GM19395 (cell line): ENCODE measurements at regions not wholly inside any gene's neighbourhood (a gene's known extent, or its start where the extent isn't known, plus 50 kb on each side); places are given as distances from the start of the nearest gene placed in this dataset.
"Not testable (repeated sequence)": the region's sequence is repeated elsewhere in the genome, so short reads cannot be mapped to it uniquely, and the experiment has no call there.

ENCODE experiments used
- ATAC-seq: cut with Tn5 transposase; IDR thresholded peaks from one replicate; pipeline ENCODE4 v1.9.1; 2021; ENCODE audit warnings: mild to moderate bottlenecking, moderate library complexity; ENCODE audit not compliant: unreplicated experiment

- not testable (repeated sequence) for ATAC-seq
Observed at GRCh38 chr9:65454666-65455065, 169.7 kb upstream of the FOXD4L5 start.

GRCh38 chr9:65454034-65454433, 169.0 kb upstream of the FOXD4L5 start:
- ATAC-seq = not testable (repeated sequence)

DNA sequence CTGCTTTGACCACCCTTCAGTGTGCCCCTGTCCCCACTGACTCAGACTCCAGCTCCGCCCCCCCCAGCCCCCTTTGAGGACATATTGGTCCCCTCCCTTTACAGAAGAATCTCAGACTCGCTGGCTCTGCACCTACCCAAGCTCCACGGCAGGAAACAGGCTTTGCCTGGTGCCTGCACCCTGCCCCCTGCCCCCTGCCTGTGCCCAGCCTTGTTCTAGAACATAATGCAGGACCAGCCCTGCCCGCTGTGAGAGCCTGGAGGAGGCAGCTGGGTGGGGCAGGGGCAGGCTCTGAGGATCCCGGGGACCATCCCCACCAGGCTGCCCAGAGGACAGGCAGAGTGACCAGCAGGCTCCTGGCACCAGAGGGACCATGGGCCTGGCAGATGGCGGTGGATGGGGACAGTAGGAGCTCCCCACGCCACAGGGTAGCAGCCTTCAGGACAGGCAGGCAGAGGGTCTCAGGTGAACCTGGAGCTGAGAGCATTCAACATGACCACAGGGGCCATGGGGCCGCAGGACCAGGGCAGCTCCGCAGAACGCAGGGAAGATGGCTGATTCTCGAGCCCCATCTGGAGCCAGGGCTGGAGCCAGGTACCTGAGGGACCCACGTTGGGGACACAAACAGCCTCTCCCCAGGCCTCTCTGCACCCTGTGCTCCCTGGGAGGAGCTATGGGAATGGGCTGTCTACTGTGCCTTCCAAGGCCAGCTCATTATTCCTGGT, 165.0 kb upstream of the FOXD4L5 start:
- ATAC-seq = not testable (repeated sequence)

DNA sequence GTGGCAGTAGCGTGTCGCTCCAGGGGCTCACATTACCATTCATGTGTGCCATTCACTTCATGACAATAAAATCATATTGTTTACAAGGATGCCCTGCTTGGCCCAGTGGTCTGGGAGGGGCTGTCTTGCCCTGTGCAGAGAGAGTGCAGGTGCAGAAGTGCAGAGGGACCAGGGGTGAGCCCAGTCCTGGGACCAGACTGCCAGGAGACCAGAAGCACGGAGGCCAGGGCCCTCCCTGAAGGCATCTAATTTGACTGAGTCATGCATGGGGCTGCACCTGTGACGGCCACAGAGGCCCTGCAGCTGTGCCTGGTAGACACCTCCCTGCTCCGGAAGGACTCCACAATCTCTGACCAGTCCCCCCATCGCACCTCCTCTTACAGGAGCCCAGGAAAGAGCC, 164.4 kb upstream of the FOXD4L5 start:
- no peak for ATAC-seq

DNA sequence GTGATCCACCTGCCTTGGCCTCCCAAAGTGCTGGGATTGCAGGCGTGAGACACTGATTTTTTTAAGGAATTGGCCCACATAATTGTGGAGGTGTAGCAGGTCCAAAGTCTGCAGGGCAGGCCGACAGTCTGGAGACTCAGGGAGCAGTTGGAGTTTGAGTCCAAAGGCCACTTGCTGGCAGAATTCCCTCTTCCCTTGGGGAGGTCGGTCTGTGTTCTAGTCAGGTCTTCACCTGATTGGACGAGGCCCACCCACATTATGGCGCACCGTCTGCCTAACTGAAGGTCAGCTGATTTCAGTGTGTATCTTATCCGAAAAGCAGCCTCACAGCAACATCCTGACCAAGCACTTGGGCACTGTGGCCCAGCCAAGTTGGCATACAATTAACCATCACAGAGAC, 162.1 kb upstream of the FOXD4L5 start:
- ATAC-seq = not testable (repeated sequence)

DNA sequence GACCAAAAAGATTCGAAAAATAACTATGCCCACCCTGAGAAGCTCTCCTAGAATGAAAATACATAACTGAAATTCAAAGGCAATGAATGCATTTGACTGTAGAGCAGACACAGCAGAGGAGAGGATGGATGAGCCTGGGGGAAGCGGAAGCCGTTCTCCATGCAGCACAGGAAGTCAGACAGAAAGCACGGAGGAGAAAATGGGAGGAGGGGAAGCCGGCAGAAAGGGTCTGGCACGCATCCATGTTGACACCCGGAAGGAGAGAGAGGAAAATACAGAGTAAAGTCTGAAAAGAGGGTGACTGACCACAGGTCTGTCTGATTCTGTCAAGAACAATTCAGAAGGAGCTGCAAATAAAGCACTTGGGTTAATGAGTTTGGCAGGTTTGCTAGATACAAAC, 161.0 kb upstream of the FOXD4L5 start:
- ATAC-seq = not testable (repeated sequence)

DNA sequence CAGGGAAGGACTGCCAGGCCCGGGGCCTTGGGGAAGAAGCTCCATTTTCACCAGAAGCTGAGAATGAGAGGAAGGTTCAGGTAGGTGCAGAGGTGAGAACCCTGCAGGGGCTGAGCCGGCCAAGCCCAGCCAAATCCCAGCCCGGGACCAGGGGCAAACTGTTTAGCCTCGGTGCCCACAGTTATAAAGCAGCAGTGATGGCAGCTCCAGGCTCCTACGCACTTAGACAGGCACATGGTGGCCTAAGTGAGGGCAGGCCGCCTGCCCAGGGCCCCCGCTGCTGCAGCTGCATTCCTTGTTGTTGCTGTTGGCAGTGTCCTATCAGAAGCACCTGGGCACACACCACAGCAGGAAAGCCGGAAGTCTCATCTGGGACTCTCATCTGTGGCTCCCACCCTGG, 159.9 kb upstream of the FOXD4L5 start:
- ATAC-seq = no peak

- ATAC-seq = not testable (repeated sequence)
Observed at GRCh38 chr9:65442116-65442515, 157.1 kb upstream of the FOXD4L5 start.

- not testable (repeated sequence) for ATAC-seq
Observed at GRCh38 chr9:65441324-65441920, 156.4 kb upstream of the FOXD4L5 start.

DNA sequence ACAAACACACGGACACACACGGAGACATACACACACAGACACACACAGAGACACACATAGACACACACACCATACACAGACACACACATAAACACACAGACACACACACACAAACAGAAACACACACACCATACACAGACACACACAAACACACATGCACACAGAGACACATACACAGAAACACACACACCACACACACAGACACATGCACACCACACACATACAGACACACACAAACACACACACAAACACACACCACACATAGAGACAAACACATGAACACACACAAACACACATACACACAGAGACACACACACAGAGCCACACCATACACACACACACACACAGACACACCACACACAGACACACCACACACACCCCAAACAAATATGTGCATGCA, 152.7 kb upstream of the FOXD4L5 start:
- no peak for ATAC-seq

DNA sequence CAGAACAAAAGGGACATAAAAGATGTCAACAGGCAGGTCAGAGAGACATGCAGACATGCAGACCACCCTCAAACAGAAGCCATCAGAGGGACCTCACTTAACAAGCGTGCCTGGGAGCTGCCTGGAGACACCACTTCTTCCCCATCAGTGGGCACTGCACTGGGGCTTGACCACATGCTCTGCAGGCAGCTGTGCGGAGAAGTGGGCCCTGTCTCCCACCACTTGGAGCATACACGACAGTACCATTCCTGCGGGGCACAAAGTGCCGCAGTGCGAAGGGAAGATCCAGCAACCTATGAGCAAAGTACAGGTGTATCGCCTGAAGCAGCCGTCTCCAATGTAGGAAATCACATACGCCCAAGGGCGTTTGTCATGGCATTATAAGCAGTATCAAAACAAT, 150.5 kb upstream of the FOXD4L5 start:
- ATAC-seq = no peak

GRCh38 chr9:65432722-65433323, 147.8 kb upstream of the FOXD4L5 start:
- ATAC-seq = no peak

DNA sequence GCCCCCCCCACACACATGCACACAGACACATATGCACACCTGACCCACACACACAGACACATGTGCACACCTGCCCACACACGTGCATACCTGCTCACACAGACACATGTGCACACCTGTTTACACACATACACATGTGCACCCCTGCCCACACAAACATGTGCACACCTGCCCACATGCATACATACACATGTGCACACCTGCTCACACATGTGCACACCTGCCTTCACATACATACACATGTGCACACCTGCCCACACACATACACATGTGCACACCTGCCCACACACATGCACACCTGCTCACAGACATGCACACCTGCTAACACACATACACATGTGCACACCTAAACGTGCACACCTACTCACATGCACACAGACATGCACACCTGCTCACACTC, 147.0 kb upstream of the FOXD4L5 start:
- ATAC-seq = no peak

DNA sequence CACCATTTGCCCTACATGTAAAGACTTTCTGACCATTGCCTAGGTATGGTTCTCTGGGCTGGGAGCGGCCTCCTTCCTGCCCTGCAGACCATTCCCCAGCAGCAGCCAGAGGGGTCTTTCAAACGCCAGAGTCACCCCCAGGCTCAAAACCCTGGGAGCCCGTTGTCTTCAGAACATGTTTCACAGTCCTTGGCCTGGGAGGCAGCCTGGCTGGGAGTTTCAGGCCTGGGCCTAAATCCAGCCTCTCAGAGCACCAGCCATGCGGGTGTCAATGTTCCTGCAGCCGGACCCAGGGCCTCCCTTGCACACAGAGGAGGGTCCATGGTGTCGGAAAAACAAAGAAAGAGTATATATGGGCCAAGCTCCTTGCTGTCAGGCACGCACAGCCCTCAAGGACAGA, 145.2 kb upstream of the FOXD4L5 start:
- no peak for ATAC-seq

- not testable (repeated sequence) for ATAC-seq
Observed at GRCh38 chr9:65427361-65427760, 142.4 kb upstream of the FOXD4L5 start.

GRCh38 chr9:65426813-65427212, 141.8 kb upstream of the FOXD4L5 start:
- not testable (repeated sequence) for ATAC-seq

DNA sequence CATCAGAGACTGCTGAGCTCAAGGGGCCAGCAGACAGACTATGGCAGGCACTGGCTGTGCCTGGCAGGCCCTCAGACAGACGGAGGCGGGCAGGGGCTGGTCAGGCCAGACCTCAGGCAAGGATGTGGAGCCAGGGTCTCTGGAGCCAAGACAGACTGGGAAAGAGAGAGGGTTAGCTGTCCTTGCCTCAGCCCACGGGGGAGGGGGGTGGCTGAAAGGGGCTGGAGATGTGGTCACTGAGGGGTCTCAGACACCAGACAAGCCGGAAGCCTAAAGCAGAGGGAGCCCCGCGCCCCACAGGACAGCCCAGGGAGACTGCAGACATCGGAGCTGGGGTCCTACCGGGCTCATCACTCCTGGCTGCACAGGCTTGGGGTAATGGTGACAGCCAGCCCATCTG, 141.2 kb upstream of the FOXD4L5 start:
- no peak for ATAC-seq

DNA sequence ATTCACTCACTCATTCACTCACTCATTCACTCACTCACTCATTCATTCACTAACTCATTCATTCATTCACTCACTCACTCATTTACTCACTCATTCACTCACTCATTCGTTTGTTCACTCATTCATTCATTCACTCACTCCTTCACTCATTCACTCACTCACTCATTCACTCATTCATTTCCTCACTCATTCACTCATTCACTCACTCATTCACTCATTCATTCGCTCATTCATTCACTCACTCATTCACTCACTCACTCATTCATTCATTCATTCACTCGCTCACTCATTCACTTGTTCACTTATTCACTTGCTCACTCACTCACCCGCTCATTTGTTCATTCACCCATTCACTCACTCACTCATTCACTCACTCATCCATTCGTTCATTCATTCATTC, 140.2 kb upstream of the FOXD4L5 start:
- not testable (repeated sequence) for ATAC-seq

DNA sequence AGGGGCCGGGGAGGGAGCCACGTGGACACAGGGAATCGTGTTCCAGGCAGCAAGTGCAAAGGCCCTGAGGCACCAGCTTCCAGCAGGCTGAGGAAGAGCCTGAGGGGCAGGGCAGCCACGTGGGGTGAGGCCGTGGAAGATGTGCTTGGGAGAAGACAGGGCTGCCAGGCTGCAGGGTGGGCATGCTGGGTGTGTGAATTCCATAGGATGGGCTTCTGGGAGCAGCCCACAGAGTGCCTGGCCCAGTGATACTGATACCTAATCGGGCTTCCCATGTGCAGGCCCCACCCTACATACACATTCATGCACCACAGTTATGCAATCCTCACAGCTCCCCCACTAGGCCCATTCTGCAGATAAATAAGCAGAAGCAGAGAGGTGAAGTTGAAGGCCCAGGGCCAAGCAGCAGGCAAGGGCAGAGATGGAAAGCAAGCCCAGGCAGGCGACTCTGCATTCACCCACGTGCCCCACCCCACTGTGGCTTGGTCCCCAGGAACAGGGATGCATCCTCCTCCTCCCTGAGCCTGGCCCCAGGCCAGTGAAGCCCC, 139.5 kb upstream of the FOXD4L5 start:
- not testable (repeated sequence) for ATAC-seq

DNA sequence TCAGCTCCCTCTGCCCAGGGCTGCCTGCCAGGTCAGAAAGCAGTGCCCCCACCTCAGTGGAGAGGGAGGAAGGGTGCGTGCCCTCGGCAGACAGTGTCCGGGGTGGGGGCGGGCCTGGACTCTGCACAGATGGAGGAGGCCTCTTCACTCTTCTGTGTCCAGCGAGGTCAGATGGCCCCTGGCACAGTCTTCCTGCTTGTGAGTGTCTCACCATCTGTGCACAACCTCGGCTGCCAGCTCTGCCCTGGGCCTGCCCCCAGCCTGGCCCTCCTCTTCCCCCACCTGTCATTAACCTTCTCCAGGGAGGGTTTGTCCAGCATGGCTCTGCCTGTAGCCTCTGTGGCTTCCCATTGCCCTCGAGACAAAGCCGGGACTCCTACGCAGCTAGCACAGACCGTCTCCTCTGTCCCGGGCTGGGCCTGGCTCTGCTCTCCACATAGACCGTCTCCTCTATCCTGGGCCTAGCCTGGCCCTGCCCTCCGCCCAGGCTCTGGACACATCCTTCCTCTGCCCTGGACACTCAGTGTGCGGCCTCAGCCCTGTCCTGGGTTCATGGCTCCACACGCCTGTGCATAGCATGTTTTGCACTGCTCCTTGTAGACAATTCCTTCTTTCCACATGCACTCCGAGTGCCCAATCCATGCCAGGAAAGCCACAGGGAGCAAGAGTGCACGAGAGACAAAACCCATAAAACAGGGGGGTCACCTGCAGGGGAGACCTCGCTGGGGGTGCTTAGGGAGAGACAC, 138.9 kb upstream of the FOXD4L5 start:
- ATAC-seq = not testable (repeated sequence)
